ENCODE measurements at regions not wholly inside any gene's neighbourhood (a gene's known extent, or its start where the extent isn't known, plus 50 kb on each side); places are given as distances from the start of the nearest gene placed in this dataset.

- TF ChIP-seq AHR (CRISPR knock-in tag; IDR thresholded peaks at IDR 0.05) (no peak), GPN1 (CRISPR knock-in tag; IDR thresholded peaks at IDR 0.05; ENCODE audit: borderline replicate concordance) (no peak), DBP (CRISPR knock-in tag; IDR thresholded peaks at IDR 0.05; ENCODE audit: not compliant biosample characterization) (no peak), ZNF841 (CRISPR knock-in tag; IDR thresholded peaks at IDR 0.05; ENCODE audit: borderline replicate concordance) (no peak), ZNF333 (CRISPR knock-in tag; IDR thresholded peaks at IDR 0.05; ENCODE audit: borderline replicate concordance) (no peak), ZNF562 (CRISPR knock-in tag; IDR thresholded peaks at IDR 0.05; ENCODE audit: borderline replicate concordance) (no peak), THAP9 (CRISPR knock-in tag; IDR thresholded peaks at IDR 0.05; ENCODE audit: borderline replicate concordance) (no peak), NFKB2 (CRISPR knock-in tag; IDR thresholded peaks at IDR 0.05; ENCODE audit: borderline replicate concordance) (no peak), ZNF770 (CRISPR knock-in tag; IDR thresholded peaks at IDR 0.05) (no peak), HNF1A (IDR thresholded peaks at IDR 0.05; ENCODE audit: low read depth) (no peak), HNF1A (CRISPR knock-in tag; IDR thresholded peaks at IDR 0.05; ENCODE audit: borderline replicate concordance) (no peak), THAP8 (CRISPR knock-in tag; IDR thresholded peaks at IDR 0.05; ENCODE audit: borderline replicate concordance) (no peak), ZNF83 (CRISPR knock-in tag; IDR thresholded peaks at IDR 0.05; ENCODE audit: borderline replicate concordance) (no peak)
These were observed 656.3 kb downstream of the PTPRC start (continued) for GRCh38 chr1:199295107-199295506.
